ENCODE measurements at regions not wholly inside any gene's neighbourhood (a gene's known extent, or its start where the extent isn't known, plus 50 kb on each side); places are given as distances from the start of the nearest gene placed in this dataset.

DNA sequence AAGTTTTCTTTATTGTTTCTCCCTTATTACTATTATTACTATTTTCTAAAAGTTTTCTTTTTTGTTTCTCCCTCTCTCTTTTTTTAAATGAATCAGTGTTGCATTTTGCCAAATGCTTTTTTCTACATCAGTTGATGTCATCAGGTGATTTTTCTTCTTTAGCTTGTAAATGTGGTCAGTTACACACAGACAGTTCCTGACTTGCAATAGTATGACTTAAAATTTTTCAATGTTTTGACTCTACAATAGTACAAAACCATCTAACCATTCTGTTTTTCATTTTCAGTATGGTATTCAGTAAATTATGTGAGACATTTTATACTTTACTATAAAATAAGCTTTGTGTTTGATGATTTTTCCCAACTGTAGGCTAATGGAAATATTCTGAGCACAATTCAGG, 443.0 kb downstream of the GADD45G start:
- TF ChIP-seq GLI2 (tag by site-specific recombination; IDR thresholded peaks at IDR 0.05; ENCODE audit: borderline replicate concordance, low read depth) (no peak), IKZF3 (tag by site-specific recombination; IDR thresholded peaks at IDR 0.05) (no peak), ZNF623 (tag by site-specific recombination; IDR thresholded peaks at IDR 0.05) (no peak), ZNF792 (tag by site-specific recombination; IDR thresholded peaks at IDR 0.05) (no peak), RBAK (tag by site-specific recombination; IDR thresholded peaks at IDR 0.05) (no peak), SETDB1 (IDR thresholded peaks at IDR 0.05; ENCODE audit: insufficient read length, low read length) (no peak), ZNF514 (tag by site-specific recombination; IDR thresholded peaks at IDR 0.05) (no peak), ZNF776 (tag by site-specific recombination; IDR thresholded peaks at IDR 0.05; ENCODE audit: borderline replicate concordance) (no peak), SCRT2 (tag by site-specific recombination; IDR thresholded peaks at IDR 0.05) (no peak), ATF2 (tag by site-specific recombination; IDR thresholded peaks at IDR 0.05; ENCODE audit: low read depth) (no peak), ZNF549 (tag by site-specific recombination; IDR thresholded peaks at IDR 0.05) (no peak), ZNF211 (tag by site-specific recombination; IDR thresholded peaks at IDR 0.05; ENCODE audit: low read depth) (no peak), ZNF660 (tag by site-specific recombination; IDR thresholded peaks at IDR 0.05) (no peak), PRDM1 (tag by site-specific recombination; IDR thresholded peaks at IDR 0.05) (no peak), ZNF280C (tag by site-specific recombination; IDR thresholded peaks at IDR 0.05) (no peak), ZNF423 (tag by site-specific recombination; IDR thresholded peaks at IDR 0.05) (no peak), ZNF510 (tag by site-specific recombination; IDR thresholded peaks at IDR 0.05; ENCODE audit: insufficient replicate concordance) (no peak)
- TF ChIP-seq, protein P1, sequence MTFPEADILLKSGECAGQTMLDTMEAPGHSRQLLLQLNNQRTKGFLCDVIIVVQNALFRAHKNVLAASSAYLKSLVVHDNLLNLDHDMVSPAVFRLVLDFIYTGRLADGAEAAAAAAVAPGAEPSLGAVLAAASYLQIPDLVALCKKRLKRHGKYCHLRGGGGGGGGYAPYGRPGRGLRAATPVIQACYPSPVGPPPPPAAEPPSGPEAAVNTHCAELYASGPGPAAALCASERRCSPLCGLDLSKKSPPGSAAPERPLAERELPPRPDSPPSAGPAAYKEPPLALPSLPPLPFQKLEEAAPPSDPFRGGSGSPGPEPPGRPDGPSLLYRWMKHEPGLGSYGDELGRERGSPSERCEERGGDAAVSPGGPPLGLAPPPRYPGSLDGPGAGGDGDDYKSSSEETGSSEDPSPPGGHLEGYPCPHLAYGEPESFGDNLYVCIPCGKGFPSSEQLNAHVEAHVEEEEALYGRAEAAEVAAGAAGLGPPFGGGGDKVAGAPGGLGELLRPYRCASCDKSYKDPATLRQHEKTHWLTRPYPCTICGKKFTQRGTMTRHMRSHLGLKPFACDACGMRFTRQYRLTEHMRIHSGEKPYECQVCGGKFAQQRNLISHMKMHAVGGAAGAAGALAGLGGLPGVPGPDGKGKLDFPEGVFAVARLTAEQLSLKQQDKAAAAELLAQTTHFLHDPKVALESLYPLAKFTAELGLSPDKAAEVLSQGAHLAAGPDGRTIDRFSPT (tag by site-specific recombination; IDR thresholded peaks at IDR 0.05), result no peak
- TF ChIP-seq, protein P2, sequence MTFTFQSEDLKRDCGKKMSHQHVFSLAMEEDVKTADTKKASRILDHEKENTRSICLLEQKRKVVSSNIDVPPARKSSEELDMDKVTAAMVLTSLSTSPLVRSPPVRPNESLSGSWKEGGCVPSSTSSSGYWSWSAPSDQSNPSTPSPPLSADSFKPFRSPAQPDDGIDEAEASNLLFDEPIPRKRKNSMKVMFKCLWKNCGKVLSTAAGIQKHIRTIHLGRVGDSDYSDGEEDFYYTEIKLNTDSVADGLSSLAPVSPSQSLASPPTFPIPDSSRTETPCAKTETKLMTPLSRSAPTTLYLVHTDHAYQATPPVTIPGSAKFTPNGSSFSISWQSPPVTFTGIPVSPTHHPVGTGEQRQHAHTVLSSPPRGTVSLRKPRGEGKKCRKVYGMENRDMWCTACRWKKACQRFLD (tag by site-specific recombination; IDR thresholded peaks at IDR 0.05), result no peak
- TF ChIP-seq, protein P3, sequence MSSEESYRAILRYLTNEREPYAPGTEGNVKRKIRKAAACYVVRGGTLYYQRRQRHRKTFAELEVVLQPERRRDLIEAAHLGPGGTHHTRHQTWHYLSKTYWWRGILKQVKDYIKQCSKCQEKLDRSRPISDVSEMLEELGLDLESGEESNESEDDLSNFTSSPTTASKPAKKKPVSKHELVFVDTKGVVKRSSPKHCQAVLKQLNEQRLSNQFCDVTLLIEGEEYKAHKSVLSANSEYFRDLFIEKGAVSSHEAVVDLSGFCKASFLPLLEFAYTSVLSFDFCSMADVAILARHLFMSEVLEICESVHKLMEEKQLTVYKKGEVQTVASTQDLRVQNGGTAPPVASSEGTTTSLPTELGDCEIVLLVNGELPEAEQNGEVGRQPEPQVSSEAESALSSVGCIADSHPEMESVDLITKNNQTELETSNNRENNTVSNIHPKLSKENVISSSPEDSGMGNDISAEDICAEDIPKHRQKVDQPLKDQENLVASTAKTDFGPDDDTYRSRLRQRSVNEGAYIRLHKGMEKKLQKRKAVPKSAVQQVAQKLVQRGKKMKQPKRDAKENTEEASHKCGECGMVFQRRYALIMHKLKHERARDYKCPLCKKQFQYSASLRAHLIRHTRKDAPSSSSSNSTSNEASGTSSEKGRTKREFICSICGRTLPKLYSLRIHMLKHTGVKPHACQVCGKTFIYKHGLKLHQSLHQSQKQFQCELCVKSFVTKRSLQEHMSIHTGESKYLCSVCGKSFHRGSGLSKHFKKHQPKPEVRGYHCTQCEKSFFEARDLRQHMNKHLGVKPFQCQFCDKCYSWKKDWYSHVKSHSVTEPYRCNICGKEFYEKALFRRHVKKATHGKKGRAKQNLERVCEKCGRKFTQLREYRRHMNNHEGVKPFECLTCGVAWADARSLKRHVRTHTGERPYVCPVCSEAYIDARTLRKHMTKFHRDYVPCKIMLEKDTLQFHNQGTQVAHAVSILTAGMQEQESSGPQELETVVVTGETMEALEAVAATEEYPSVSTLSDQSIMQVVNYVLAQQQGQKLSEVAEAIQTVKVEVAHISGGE (tag by site-specific recombination; conservative IDR thresholded peaks at IDR 0.05; ENCODE audit: low read depth), result no peak
- ChIA-PET POLR2A (no interaction called here), CTCF (interaction anchor here (0.7 to 0.9 kb wide), 2 partner anchors 10 to 368 kb away, joined by 3 to 6 read pairs; no protein-coding TSS in a partner anchor)
- H3K4me3 ChIP-seq (ENCODE audit: low read depth, low read length), result no peak overlapping the region
- H3K36me3 ChIP-seq (ENCODE audit: control insufficient read depth in 2 of 2, insufficient read depth in 1 of 2, low read length in 2 of 2), result no peaks in the 10 kb centered on the region
- H3K4me1 ChIP-seq (ENCODE audit: control insufficient read depth, insufficient read depth, low read length), result no peaks in the 10 kb centered on the region
- H3K9me3 ChIP-seq (ENCODE audit: control insufficient read depth, insufficient read depth, low read depth, low read length), result no peaks in the 10 kb centered on the region
- no peak overlapping the region for H3K27ac ChIP-seq (ENCODE audit: extremely low read depth, low read depth, low read length)
